SIG-M5 treated with dmso at 0.1 percent for 504 hours (cell line): ENCODE measurements at regions not wholly inside any gene's neighbourhood (a gene's known extent, or its start where the extent isn't known, plus 50 kb on each side); places are given as distances from the start of the nearest gene placed in this dataset.
"Not testable (repeated sequence)": the region's sequence is repeated elsewhere in the genome, so short reads cannot be mapped to it uniquely, and the experiment has no call there.

Experiments
- DNase-seq: peaks from one replicate; lab custom pipeline; 2025; ENCODE audit not compliant: unreplicated experiment; lab: John Stamatoyannopoulos, UW

DNA sequence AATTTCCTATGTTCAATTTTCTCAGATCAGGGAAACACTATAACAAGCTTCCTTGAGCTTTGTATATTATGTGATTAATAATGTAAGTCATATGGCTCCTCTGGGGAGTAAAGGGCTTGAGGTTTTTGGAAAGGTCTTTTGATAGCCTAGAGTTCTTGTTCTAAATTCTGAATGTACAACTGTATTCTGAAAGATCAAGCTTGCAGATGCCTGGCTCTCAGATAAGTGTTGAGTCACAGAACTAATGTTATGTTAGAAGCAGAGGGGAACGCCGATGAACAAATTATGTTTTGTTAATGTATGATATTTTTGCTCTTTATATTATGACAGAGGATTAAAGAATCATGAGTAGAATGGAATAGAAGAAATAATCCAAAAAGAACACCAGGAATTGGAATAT lies 170.1 kb downstream of the RPRM start:
- no peak for DNase-seq

- DNase-seq, result no peak
These were observed 171.3 kb downstream of the RPRM start for GRCh38 chr2:153307223-153307622.

DNA sequence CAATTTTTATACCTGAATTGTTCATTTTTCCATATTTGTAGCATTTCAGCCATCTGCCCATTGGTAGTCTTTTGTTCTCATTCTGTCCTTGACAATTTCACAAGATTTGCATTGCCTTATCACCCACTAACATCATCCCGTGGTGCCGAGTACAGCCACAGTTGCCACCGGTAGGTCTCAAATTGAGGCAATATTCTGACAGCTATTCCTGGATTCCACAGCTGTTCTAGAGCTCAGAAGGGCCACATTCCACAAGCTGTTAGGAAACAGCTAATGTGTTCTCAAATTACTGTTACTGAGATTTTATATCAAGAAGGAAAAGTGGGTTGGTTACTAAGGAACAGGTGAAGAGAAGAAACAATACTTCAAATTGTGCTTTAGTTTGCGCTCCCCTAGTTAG lies 178.8 kb downstream of the RPRM start:
- no peak for DNase-seq

DNA sequence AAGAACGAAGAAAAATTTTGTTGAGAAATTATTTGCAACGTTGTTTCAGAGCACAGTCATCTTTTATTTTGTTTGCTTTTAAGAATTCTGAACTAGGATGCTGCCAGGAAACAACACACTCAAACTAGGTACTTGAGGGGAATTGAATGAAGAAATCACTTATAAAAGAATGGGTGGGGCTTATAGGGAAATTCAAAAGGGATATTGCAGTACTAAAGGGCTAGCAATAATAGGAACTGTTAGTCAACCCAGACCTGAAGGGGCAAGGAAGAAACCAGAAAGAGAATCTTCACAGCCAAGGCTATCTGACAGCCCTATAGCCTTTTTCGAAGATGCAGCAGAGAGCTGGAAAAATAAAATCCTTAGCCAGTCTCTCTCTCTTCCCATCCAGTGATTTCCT lies 179.3 kb downstream of the RPRM start:
- DNase-seq, result no peak

- DNase-seq, result no peak
These were observed 184.3 kb downstream of the RPRM start for GRCh38 chr2:153294199-153294786.

GRCh38 chr2:153291718-153292117 lies 186.8 kb downstream of the RPRM start:
- no peak for DNase-seq

DNA sequence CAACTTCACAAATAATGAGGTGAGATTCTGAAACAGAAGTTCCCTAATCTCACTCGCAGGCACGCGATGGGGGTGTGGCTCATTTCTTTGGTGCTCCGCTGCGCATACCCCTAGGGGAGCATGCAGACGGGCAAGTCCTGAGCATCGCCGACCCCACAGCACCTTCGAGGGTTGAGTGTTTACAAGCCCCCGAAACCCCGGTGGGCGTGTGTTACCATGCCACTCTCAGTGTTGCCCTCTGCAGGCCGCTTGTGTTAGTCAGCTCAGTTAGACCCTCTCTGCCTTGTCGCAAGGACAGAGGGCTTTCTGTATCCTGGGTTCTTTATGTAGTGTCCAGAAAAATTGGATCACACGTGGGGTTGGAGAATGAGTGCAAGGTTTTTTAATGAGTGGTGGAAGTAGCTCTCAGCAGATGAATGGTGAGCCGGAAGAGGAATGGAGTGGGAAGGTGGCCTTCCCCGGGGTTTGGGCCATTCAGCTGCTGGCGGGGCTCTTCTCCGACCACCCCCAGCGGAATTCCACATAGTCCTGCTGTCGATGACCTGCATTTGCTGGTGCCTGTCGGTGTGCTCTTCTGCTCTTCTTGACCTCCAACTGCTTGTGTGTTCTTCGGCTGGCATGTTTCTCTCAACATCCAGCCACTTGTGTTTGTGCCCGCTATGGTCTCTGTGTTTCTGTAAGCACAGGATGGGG lies 191.3 kb downstream of the RPRM start:
- DNase-seq, result peak; percentile 6

DNA sequence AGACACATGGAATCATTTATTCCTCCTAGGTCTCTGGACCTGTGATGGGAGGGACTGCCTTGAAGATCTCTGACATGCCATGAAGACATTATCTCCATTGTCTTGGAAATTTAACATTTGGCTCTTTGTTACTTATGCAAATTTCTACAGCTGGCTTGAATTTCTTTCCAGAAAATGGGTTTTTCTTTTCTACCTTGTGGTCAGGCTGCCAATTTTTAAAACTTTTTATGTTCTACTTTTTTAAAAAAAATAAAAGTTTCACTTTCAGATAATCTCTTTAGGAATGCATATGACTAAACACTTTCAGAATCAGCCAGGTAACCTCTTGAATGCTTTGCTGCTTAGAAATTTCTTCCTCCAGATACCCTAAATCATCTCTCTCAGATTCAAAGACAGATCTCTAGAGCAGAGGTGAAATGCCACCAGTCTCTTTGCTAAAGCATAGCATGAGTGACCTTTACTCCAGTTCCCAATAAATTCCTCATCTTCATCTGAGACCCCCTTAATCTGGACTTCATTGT lies 209.6 kb downstream of the RPRM start:
- DNase-seq, result no peak

DNA sequence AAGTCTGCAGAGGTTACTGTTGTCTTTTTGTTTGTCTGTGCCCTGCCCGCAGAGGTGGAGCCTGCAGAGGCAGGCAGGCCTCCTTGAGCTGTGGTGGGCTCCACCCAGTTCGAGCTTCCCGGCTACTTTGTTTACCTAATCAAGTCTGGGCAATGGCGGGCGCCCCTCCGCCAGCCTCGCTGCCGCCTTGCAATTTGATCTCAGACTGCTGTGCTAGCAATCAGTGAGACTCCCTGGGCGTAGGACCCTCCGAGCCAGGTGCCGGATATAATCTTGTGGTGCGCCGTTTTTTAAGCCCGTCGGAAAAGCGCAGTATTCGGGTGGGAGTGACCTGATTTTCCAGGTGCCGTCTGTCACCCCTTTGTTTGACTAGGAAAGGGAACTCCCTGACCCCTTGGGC lies 221.7 kb downstream of the RPRM start:
- DNase-seq, result not testable (repeated sequence)

- not testable (repeated sequence) for DNase-seq
These were observed 231.9 kb downstream of the RPRM start for GRCh38 chr2:153246636-153247035.

DNA sequence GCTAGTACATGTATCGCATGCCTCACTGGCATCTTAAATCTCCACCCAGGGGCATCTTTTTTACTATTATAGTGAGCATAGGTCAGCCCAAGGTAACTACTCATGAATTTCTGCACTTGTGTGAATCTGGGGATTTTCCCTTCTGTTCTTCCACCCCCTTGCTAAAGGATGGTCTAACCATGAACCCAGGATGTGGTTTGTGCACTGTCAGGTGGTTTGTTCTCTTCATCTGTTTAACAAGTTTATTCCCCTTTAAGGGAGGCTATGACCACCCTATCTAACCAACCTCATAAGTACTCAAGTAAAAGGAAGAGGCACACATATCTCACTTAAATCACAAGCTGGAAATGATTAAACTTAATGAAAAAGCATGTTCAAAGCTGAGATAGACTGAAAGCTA lies 243.0 kb downstream of the RPRM start:
- no peak for DNase-seq

GRCh38 chr2:153232464-153232863 lies 246.1 kb downstream of the RPRM start:
- DNase-seq, result no peak

GRCh38 chr2:153230977-153231376 lies 247.6 kb downstream of the RPRM start:
- DNase-seq, result no peak

- peak; percentile 21 for DNase-seq
These were observed 249.7 kb downstream of the RPRM start for GRCh38 chr2:153228904-153229303.

- no peak for DNase-seq
These were observed 250.6 kb downstream of the RPRM start for GRCh38 chr2:153227981-153228380.

- no peak for DNase-seq
These were observed 256.1 kb downstream of the RPRM start for GRCh38 chr2:153222231-153223165.

- DNase-seq, result no peak
These were observed 257.1 kb downstream of the RPRM start for GRCh38 chr2:153221506-153221905.

DNA sequence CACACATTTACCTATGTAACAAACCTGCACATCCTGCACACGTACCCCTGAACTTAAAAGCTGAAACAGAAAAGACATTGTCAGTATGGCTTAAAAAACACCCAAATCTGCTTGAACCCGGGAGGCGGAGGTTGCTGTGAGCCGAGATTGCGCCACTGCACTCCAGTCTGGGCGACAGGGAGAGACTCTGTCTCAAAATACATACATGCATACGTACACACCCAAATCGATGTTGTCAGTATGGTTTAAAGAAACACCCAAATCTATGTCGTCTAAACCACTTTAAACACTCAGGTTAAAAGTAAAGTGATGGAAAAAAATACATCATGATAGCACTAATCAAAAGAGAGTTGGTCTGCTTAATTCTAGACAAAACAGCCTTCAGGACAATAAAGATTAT lies 257.5 kb downstream of the RPRM start:
- DNase-seq, result no peak

DNA sequence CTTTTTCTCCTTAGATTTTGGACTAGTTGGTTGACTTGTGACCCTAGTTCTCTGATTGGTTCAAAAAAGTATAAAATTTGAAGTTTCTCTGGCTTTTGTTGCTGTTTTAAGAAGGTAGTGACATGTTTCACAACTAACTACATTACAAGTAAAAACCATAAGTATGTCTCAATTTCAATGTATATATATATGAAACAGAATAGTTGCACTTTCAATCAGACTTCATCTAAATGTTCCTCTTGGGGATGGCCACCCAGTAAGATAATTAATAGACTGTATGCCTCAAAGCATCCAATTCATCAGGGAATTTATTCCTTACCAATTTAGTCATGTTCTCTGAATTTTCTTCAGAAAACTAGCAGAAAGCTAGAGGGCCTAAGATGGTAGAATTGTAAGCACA lies 259.7 kb downstream of the RPRM start:
- no peak for DNase-seq

GRCh38 chr2:153214337-153214736 lies 264.2 kb downstream of the RPRM start:
- no peak for DNase-seq

DNA sequence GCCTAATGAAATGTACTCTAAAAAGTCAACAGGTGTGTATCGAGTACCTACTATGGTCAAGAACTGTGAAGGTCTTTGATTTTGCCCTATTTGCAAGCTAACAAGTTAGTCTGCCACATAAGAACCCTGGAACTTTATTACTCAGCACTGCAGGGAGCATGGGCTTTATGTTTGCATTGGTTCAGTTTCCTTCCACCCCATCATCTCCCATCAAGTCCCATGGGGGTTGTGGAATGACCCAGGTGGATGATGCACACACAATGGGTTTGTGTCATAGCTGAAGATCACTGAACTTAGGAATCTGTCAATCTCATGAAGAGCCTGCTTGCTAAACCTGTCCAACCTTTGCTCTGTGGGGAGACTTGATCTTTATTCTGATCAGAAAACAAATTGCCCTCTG lies 265.5 kb downstream of the RPRM start:
- DNase-seq, result no peak
